Liver (tissue), 3 donors: ENCODE measurements at regions not wholly inside any gene's neighbourhood (a gene's known extent, or its start where the extent isn't known, plus 50 kb on each side); places are given as distances from the start of the nearest gene placed in this dataset.
A peak's percentile ranks its signal among the peaks of the same experiment; 100 is the strongest.

Experiments used
- EGR1 ChIP-seq, 2 donors: IDR thresholded peaks; 2 replicates each; pipeline ENCODE4 v1.6.1; 2016 to 2018; ENCODE audit warnings: antibody characterized with exemption in 2 of 2, low read depth in 2 of 2
- FOXA1 ChIP-seq: IDR thresholded peaks from 2 replicates; pipeline ENCODE4 v1.6.1; 2016; ENCODE audit warnings: antibody characterized with exemption
- GABPA ChIP-seq, 2 donors: IDR thresholded peaks in 1 of 2; conservative IDR thresholded peaks in 1 of 2; 2 replicates each; pipeline ENCODE4 v1.6.1; 2016; ENCODE audit warnings: antibody characterized with exemption in 2 of 2, mild to moderate bottlenecking in 1 of 2, moderate library complexity in 1 of 2
- JUND ChIP-seq, 2 donors: IDR thresholded peaks; 2 replicates each; pipeline ENCODE4 v1.6.1; 2016; ENCODE audit warnings: antibody characterized with exemption in 2 of 2
- RAD21 ChIP-seq, 2 donors: IDR thresholded peaks; 2 replicates each; pipeline ENCODE4 v1.6.1; 2016; ENCODE audit warnings: antibody characterized with exemption in 2 of 2, mild to moderate bottlenecking in 2 of 2
- RXRA ChIP-seq, 2 donors: IDR thresholded peaks; 2 replicates each; pipeline ENCODE4 v1.6.1; 2017 to 2018; ENCODE audit warnings: antibody characterized with exemption in 2 of 2, mild to moderate bottlenecking in 1 of 2
- SP1 ChIP-seq: IDR thresholded peaks from 2 replicates; pipeline ENCODE4 v1.6.1; 2018; ENCODE audit warnings: antibody characterized with exemption, mild to moderate bottlenecking
- TAF1 ChIP-seq: conservative IDR thresholded peaks from 2 replicates; pipeline ENCODE4 v1.6.1; 2016; ENCODE audit warnings: antibody characterized with exemption, mild to moderate bottlenecking
- TF ChIP-seq, protein P1 (sequence below): fragments of 150-350 bp; IDR thresholded peaks from 2 replicates; pipeline ENCODE4 v1.5.1; 2017; ENCODE audit warnings: improper control_type of control experiment, low read depth, low read length; ENCODE audit not compliant: missing input control
- TF ChIP-seq, protein P2 (sequence below): IDR thresholded peaks from 2 replicates; pipeline ENCODE4 v1.6.1; 2016; ENCODE audit warnings: antibody characterized with exemption
- TF ChIP-seq, protein P3 (sequence below): IDR thresholded peaks from 2 replicates; pipeline ENCODE4 v1.6.1; 2016; ENCODE audit warnings: antibody characterized with exemption
- TF ChIP-seq, protein P4 (sequence below): IDR thresholded peaks from 2 replicates; pipeline ENCODE4 v1.6.1; 2016; ENCODE audit warnings: antibody characterized with exemption, mild to moderate bottlenecking
- TF ChIP-seq, protein P5 (sequence below): IDR thresholded peaks from 2 replicates; pipeline ENCODE4 v1.6.1; 2016; ENCODE audit warnings: antibody characterized with exemption
- donor health status: healthy.
- donor health status: healthy.

DNA sequence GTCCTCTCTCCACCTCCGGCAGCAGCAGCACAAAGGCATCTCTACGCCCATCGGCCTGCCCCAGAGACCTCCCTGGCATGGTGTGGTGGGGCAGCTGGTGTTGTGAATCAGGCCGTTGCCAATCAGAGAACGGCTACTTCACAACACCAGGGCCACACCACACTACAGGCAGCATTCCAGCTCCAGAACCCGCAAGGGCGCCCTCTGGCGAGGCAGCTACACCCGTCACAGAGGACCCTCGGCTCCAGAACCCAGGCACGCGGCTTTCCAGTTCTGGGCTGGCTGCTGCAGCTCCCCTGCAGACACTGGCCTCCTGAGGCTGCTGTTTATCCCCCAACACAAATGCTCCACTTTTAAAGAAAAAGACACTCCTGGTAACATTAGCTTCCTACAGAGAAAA is 127.5 kb upstream of the TOPAZ1 start:
- TF ChIP-seq, protein P1, sequence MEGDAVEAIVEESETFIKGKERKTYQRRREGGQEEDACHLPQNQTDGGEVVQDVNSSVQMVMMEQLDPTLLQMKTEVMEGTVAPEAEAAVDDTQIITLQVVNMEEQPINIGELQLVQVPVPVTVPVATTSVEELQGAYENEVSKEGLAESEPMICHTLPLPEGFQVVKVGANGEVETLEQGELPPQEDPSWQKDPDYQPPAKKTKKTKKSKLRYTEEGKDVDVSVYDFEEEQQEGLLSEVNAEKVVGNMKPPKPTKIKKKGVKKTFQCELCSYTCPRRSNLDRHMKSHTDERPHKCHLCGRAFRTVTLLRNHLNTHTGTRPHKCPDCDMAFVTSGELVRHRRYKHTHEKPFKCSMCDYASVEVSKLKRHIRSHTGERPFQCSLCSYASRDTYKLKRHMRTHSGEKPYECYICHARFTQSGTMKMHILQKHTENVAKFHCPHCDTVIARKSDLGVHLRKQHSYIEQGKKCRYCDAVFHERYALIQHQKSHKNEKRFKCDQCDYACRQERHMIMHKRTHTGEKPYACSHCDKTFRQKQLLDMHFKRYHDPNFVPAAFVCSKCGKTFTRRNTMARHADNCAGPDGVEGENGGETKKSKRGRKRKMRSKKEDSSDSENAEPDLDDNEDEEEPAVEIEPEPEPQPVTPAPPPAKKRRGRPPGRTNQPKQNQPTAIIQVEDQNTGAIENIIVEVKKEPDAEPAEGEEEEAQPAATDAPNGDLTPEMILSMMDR: peak; percentile 10
- TF ChIP-seq, protein P2, sequence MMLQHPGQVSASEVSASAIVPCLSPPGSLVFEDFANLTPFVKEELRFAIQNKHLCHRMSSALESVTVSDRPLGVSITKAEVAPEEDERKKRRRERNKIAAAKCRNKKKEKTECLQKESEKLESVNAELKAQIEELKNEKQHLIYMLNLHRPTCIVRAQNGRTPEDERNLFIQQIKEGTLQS: no peak
- TF ChIP-seq GABPA (IDR thresholded peaks at IDR 0.05 in 1 of 2, conservative IDR thresholded peaks at IDR 0.05 in 1 of 2) (no peak), SP1 (no peak), TAF1 (no peak), RAD21 (IDR thresholded peaks at IDR 0.05) (peak; percentile 20 to 67), JUND (IDR thresholded peaks at IDR 0.05) (no peak), FOXA1 (no peak), EGR1 (IDR thresholded peaks at IDR 0.05; ENCODE audit: low read depth in 2 of 2) (no peak), RXRA (IDR thresholded peaks at IDR 0.05) (no peak)
- TF ChIP-seq, protein P3, sequence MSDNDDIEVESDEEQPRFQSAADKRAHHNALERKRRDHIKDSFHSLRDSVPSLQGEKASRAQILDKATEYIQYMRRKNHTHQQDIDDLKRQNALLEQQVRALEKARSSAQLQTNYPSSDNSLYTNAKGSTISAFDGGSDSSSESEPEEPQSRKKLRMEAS: no peak
- TF ChIP-seq, protein P4, sequence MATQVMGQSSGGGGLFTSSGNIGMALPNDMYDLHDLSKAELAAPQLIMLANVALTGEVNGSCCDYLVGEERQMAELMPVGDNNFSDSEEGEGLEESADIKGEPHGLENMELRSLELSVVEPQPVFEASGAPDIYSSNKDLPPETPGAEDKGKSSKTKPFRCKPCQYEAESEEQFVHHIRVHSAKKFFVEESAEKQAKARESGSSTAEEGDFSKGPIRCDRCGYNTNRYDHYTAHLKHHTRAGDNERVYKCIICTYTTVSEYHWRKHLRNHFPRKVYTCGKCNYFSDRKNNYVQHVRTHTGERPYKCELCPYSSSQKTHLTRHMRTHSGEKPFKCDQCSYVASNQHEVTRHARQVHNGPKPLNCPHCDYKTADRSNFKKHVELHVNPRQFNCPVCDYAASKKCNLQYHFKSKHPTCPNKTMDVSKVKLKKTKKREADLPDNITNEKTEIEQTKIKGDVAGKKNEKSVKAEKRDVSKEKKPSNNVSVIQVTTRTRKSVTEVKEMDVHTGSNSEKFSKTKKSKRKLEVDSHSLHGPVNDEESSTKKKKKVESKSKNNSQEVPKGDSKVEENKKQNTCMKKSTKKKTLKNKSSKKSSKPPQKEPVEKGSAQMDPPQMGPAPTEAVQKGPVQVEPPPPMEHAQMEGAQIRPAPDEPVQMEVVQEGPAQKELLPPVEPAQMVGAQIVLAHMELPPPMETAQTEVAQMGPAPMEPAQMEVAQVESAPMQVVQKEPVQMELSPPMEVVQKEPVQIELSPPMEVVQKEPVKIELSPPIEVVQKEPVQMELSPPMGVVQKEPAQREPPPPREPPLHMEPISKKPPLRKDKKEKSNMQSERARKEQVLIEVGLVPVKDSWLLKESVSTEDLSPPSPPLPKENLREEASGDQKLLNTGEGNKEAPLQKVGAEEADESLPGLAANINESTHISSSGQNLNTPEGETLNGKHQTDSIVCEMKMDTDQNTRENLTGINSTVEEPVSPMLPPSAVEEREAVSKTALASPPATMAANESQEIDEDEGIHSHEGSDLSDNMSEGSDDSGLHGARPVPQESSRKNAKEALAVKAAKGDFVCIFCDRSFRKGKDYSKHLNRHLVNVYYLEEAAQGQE: no peak
- TF ChIP-seq, protein P5, sequence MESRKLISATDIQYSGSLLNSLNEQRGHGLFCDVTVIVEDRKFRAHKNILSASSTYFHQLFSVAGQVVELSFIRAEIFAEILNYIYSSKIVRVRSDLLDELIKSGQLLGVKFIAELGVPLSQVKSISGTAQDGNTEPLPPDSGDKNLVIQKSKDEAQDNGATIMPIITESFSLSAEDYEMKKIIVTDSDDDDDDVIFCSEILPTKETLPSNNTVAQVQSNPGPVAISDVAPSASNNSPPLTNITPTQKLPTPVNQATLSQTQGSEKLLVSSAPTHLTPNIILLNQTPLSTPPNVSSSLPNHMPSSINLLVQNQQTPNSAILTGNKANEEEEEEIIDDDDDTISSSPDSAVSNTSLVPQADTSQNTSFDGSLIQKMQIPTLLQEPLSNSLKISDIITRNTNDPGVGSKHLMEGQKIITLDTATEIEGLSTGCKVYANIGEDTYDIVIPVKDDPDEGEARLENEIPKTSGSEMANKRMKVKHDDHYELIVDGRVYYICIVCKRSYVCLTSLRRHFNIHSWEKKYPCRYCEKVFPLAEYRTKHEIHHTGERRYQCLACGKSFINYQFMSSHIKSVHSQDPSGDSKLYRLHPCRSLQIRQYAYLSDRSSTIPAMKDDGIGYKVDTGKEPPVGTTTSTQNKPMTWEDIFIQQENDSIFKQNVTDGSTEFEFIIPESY: no peak
